ENCODE measurements at regions not wholly inside any gene's neighbourhood (a gene's known extent, or its start where the extent isn't known, plus 50 kb on each side); places are given as distances from the start of the nearest gene placed in this dataset.

GRCh38 chr4:187073820-187074219, 350.2 kb upstream of the FAT1 start:
- no peaks in the 10 kb centered on the region for H3K4me1 ChIP-seq (ENCODE audit: control insufficient read depth, insufficient read depth, low read length)
- H3K36me3 ChIP-seq (ENCODE audit: control insufficient read depth, insufficient read depth, low read length), result no peaks in the 10 kb centered on the region
- 86% methylated on average over 7 of the region's 7 CpGs for WGBS (ENCODE audit: insufficient coverage)
- H3K27me3 ChIP-seq (ENCODE audit: control insufficient read depth, insufficient read depth, low read length), result no peaks in the 10 kb centered on the region
- no peak overlapping the region for H3K27ac Mint-ChIP-seq
- H3K4me3 Mint-ChIP-seq, result no peak overlapping the region
- peaks cover 6% of the 10 kb centered on the region for H3K9me3 ChIP-seq (ENCODE audit: control insufficient read depth, insufficient read depth, low read length)
- no peaks in the 10 kb centered on the region for H3K27me3 Mint-ChIP-seq (ENCODE audit: low read depth in 2 of 2)
- no peak overlapping the region for H3K4me3 ChIP-seq (ENCODE audit: low read length)
- DNase-seq (no peak), ATAC-seq (no peak)
- peaks cover 5 to 16% of the 10 kb centered on the region in 2 donors for H3K9me3 Mint-ChIP-seq
- no peaks in the 10 kb centered on the region for H3K4me1 Mint-ChIP-seq
- intact Hi-C loops (cut with micrococcal nuclease), result no loop called here
- no peak overlapping the region for H3K27ac ChIP-seq (ENCODE audit: low read length)
- no peaks in the 10 kb centered on the region for H3K36me3 Mint-ChIP-seq
- TF ChIP-seq CTCF (IDR thresholded peaks at IDR 0.05), result no peak

GRCh38 chr4:187075514-187075913, 351.9 kb upstream of the FAT1 start:
- Mint-ChIP-seq H3K4me3 (no peak overlapping the region), H3K4me1 (no peaks in the 10 kb centered on the region), H3K36me3 (no peaks in the 10 kb centered on the region), H3K9me3 (peaks cover 5 to 14% of the 10 kb centered on the region in 2 donors), H3K27me3 (ENCODE audit: low read depth in 2 of 2) (no peaks in the 10 kb centered on the region), H3K27ac (no peak overlapping the region)
- Histone ChIP-seq H3K27me3 (ENCODE audit: control insufficient read depth, insufficient read depth, low read length) (no peaks in the 10 kb centered on the region), H3K9me3 (ENCODE audit: control insufficient read depth, insufficient read depth, low read length) (no peaks in the 10 kb centered on the region), H3K36me3 (ENCODE audit: control insufficient read depth, insufficient read depth, low read length) (no peaks in the 10 kb centered on the region), H3K4me1 (ENCODE audit: control insufficient read depth, insufficient read depth, low read length) (no peaks in the 10 kb centered on the region), H3K27ac (ENCODE audit: low read length) (no peak overlapping the region), H3K4me3 (ENCODE audit: low read length) (no peak overlapping the region)
- intact Hi-C loops (cut with micrococcal nuclease), result no loop called here
- TF ChIP-seq CTCF (IDR thresholded peaks at IDR 0.05), result no peak
- DNase-seq, result no peak
- WGBS (ENCODE audit: insufficient coverage), result 96% methylated on average over 3 of the region's 4 CpGs
- no peak for ATAC-seq

GRCh38 chr4:187077744-187078401, 354.2 kb upstream of the FAT1 start:
- Histone ChIP-seq H3K36me3 (ENCODE audit: control insufficient read depth, insufficient read depth, low read length) (no peaks in the 10 kb centered on the region), H3K4me1 (ENCODE audit: control insufficient read depth, insufficient read depth, low read length) (no peaks in the 10 kb centered on the region), H3K4me3 (ENCODE audit: low read length) (no peak overlapping the region), H3K27me3 (ENCODE audit: control insufficient read depth, insufficient read depth, low read length) (no peaks in the 10 kb centered on the region), H3K27ac (ENCODE audit: low read length) (no peak overlapping the region), H3K9me3 (ENCODE audit: control insufficient read depth, insufficient read depth, low read length) (peaks cover 4% of the 10 kb centered on the region)
- Mint-ChIP-seq H3K9me3 (peaks cover 2 to 8% of the 10 kb centered on the region in 2 donors), H3K4me1 (no peaks in the 10 kb centered on the region), H3K36me3 (no peaks in the 10 kb centered on the region), H3K27ac (no peak overlapping the region), H3K27me3 (ENCODE audit: low read depth in 2 of 2) (no peaks in the 10 kb centered on the region), H3K4me3 (no peak overlapping the region)
- 38% methylated on average over 9 of the region's 12 CpGs for WGBS (ENCODE audit: insufficient coverage)
- intact Hi-C loops (cut with micrococcal nuclease), result no loop called here
- DNase-seq (no peak), ATAC-seq (no peak)
- no peak for TF ChIP-seq CTCF (IDR thresholded peaks at IDR 0.05)

GRCh38 chr4:187084701-187085100, 361.0 kb upstream of the FAT1 start:
- Mint-ChIP-seq H3K9me3 (peaks cover 6 to 8% of the 10 kb centered on the region in 2 donors), H3K36me3 (no peaks in the 10 kb centered on the region), H3K4me1 (no peaks in the 10 kb centered on the region), H3K27me3 (ENCODE audit: low read depth in 2 of 2) (no peaks in the 10 kb centered on the region), H3K4me3 (no peak overlapping the region), H3K27ac (no peak overlapping the region)
- H3K27ac ChIP-seq (ENCODE audit: low read length), result no peak overlapping the region
- no peak for TF ChIP-seq CTCF (IDR thresholded peaks at IDR 0.05)
- DNase-seq (no peak), ATAC-seq (no peak)
- no peaks in the 10 kb centered on the region for H3K36me3 ChIP-seq (ENCODE audit: control insufficient read depth, insufficient read depth, low read length)
- no peaks in the 10 kb centered on the region for H3K27me3 ChIP-seq (ENCODE audit: control insufficient read depth, insufficient read depth, low read length)
- peaks cover 4% of the 10 kb centered on the region for H3K9me3 ChIP-seq (ENCODE audit: control insufficient read depth, insufficient read depth, low read length)
- H3K4me3 ChIP-seq (ENCODE audit: low read length), result no peak overlapping the region
- H3K4me1 ChIP-seq (ENCODE audit: control insufficient read depth, insufficient read depth, low read length), result no peaks in the 10 kb centered on the region
- intact Hi-C loops (cut with micrococcal nuclease), result no loop called here
- 54% methylated on average over 3 of the region's 4 CpGs for WGBS (ENCODE audit: insufficient coverage)
